Parathyroid adenoma (tissue), 2 donors: ENCODE measurements at regions not wholly inside any gene's neighbourhood (a gene's known extent, or its start where the extent isn't known, plus 50 kb on each side); places are given as distances from the start of the nearest gene placed in this dataset.

Experiments used
- H2AFZ ChIP-seq: fragments of 300-600 bp; sonication (generic); one replicate; pipeline ENCODE4 v1.7.0; 2017; ENCODE audit warnings: antibody characterized with exemption, mild to moderate bottlenecking
- H3K27ac ChIP-seq: fragments of 300-600 bp; sonication (generic); one replicate; pipeline ENCODE4 v1.7.0; 2017
- H3K27me3 ChIP-seq: fragments of 300-600 bp; sonication (generic); one replicate; pipeline ENCODE4 v1.7.0; 2017; ENCODE audit warnings: low read length; ENCODE audit not compliant: control insufficient read depth, insufficient read depth
- H3K36me3 ChIP-seq: fragments of 300-600 bp; sonication (generic); one replicate; pipeline ENCODE4 v1.7.0; 2017; ENCODE audit warnings: low read length; ENCODE audit not compliant: control insufficient read depth, insufficient read depth
- H3K4me1 ChIP-seq: fragments of 300-600 bp; sonication (generic); one replicate; pipeline ENCODE4 v1.7.0; 2017; ENCODE audit warnings: control low read depth
- H3K4me2 ChIP-seq: fragments of 300-600 bp; sonication (generic); one replicate; pipeline ENCODE4 v1.7.0; 2017; ENCODE audit warnings: low read length
- H3K4me3 ChIP-seq: fragments of 300-600 bp; sonication (generic); one replicate; pipeline ENCODE4 v1.7.0; 2017; ENCODE audit warnings: low read depth, low read length
- H3K79me2 ChIP-seq: fragments of 300-600 bp; sonication (generic); one replicate; pipeline ENCODE4 v1.7.0; 2017; ENCODE audit warnings: control low read depth
- H3K9ac ChIP-seq: fragments of 300-600 bp; sonication (generic); one replicate; pipeline ENCODE4 v1.7.0; 2017; ENCODE audit warnings: mild to moderate bottlenecking
- H3K9me3 ChIP-seq: fragments of 300-600 bp; sonication (generic); one replicate; pipeline ENCODE4 v1.7.0; 2017; ENCODE audit warnings: low read length; ENCODE audit not compliant: control insufficient read depth
- TF ChIP-seq, protein P1 (sequence below): fragments of 300-600 bp; sonication (generic); IDR thresholded peaks from one replicate; pipeline ENCODE4 v1.7.0; 2017; ENCODE audit warnings: antibody characterized with exemption, mild to moderate bottlenecking
- donor health status: primary hyperparathyroidism.

DNA sequence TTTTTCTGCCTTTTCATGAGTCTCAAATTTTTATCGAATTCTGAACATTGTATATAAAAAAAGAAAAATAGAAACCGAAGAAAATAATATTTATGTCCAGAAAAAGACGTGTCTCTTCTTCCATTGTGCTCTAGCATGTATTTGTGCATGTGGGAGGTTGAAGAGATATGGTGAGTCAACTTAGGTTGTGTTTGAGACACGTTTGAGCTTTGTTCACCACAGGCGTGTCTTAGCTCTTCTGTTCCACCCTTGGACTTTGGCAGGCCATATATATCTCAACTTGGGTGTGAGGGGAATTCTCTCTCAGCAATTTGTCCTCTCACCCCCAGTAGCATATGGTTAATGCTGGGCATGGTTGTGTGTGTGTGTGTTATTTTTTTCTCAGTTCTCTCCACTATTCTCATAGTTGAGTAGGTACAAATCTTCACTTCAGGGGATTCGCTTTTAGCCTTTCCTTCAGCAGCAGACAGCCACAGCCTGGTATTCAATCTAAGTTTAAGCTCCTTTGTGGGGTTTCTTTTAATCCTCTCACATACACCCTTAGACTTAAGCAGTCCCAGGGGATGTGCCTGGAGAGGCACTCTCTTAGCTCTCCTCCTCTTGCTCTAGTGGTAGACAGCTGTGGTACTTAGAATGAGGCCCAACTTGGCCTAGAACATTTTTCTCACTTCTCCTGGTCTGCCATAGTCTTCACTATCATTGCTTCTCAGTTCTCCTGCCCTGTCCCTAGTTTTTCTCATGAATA, 286.5 kb upstream of the RBMS3 start:
- H3K27ac ChIP-seq, result no peak overlapping the region
- no peak overlapping the region for H3K9ac ChIP-seq
- TF ChIP-seq, protein P1, sequence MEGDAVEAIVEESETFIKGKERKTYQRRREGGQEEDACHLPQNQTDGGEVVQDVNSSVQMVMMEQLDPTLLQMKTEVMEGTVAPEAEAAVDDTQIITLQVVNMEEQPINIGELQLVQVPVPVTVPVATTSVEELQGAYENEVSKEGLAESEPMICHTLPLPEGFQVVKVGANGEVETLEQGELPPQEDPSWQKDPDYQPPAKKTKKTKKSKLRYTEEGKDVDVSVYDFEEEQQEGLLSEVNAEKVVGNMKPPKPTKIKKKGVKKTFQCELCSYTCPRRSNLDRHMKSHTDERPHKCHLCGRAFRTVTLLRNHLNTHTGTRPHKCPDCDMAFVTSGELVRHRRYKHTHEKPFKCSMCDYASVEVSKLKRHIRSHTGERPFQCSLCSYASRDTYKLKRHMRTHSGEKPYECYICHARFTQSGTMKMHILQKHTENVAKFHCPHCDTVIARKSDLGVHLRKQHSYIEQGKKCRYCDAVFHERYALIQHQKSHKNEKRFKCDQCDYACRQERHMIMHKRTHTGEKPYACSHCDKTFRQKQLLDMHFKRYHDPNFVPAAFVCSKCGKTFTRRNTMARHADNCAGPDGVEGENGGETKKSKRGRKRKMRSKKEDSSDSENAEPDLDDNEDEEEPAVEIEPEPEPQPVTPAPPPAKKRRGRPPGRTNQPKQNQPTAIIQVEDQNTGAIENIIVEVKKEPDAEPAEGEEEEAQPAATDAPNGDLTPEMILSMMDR, result no peak
- no peak overlapping the region for H2AFZ ChIP-seq
- H3K79me2 ChIP-seq, result no peaks in the 10 kb centered on the region
- H3K4me3 ChIP-seq, result no peak overlapping the region
- H3K36me3 ChIP-seq, result no peaks in the 10 kb centered on the region
- H3K27me3 ChIP-seq, result no peaks in the 10 kb centered on the region
- no peaks in the 10 kb centered on the region for H3K4me1 ChIP-seq
- no peak overlapping the region for H3K4me2 ChIP-seq
- no peaks in the 10 kb centered on the region for H3K9me3 ChIP-seq

DNA sequence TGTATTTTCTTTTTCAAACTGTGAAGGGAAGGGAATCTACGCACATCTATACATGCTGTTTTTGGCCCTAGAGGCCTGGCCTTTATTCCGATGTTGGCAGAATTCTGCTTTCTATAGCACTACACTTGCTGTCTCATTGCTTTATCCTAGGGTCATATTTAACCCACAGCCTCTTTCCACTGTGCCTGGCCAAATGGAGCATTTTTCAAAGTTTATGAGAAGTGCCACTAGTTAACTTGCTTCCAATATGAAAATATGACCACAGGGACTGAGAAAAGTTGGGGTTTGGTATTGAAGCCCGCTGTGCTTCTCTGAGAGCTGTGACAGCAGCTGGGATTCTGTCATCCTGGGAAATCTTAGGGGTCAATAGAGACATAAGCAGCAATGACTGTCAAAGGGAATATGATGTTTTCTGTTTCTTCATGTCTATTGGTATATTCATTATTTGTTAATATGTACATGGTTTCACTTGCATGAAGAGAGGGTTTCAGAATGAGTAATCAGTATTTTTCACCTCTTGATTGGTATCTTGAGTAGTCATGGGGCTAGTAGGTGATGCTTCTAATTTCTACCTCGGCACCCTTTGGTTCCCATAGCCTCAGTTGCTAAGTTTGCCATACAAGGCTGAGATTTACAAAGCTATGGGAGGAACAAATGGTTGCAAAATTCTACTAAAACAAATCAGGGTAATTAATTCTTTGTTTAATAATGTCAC, 275.8 kb upstream of the RBMS3 start:
- TF ChIP-seq, protein P1, result no peak
- Histone ChIP-seq H3K4me2 (no peak overlapping the region), H3K27me3 (no peaks in the 10 kb centered on the region), H3K36me3 (no peaks in the 10 kb centered on the region), H2AFZ (no peak overlapping the region), H3K4me3 (no peak overlapping the region), H3K9me3 (no peaks in the 10 kb centered on the region), H3K9ac (no peak overlapping the region), H3K79me2 (no peaks in the 10 kb centered on the region), H3K4me1 (no peaks in the 10 kb centered on the region), H3K27ac (no peak overlapping the region)

DNA sequence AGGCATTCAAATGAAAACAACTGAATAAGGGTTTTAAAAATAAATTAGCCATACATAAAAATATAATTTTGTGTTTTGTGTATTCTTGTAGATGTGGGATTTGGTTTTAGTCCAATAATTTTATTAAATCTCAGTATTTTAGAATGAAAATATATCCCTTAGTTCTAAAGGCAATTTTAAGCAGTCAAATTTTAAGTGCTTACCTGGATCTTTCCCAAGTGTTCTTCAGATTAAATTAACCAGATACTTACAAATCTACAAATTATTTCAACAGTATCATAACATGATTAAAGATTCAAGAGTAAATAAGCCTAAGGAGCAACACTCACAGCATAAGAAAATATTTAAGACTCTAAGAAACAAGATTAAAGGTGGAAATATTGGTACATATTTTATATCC, 275.0 kb upstream of the RBMS3 start:
- no peaks in the 10 kb centered on the region for H3K27me3 ChIP-seq
- no peak overlapping the region for H3K27ac ChIP-seq
- H3K4me3 ChIP-seq, result no peak overlapping the region
- H3K9ac ChIP-seq, result no peak overlapping the region
- TF ChIP-seq, protein P1, result no peak
- H3K79me2 ChIP-seq, result no peaks in the 10 kb centered on the region
- no peaks in the 10 kb centered on the region for H3K4me1 ChIP-seq
- H2AFZ ChIP-seq, result no peak overlapping the region
- no peaks in the 10 kb centered on the region for H3K36me3 ChIP-seq
- no peaks in the 10 kb centered on the region for H3K9me3 ChIP-seq
- no peak overlapping the region for H3K4me2 ChIP-seq

DNA sequence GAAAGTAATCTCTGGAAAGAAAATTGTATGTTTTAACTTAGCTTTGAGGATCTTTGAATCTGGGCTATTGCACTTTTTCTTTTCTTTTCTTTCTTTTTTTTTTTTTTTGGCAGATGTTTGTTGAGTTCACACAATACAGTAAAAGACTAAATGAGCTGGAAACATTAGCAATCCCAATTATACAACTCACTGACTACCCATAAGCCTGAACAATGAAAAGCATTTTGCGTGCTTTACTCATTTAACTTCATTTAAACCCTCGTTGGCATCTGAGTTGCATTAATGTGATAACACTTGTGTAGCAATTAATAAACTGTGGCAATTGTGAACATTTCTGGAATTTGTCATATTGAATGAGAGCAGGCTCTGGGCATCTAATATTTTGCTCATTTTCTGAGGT, 269.4 kb upstream of the RBMS3 start:
- Histone ChIP-seq H3K9me3 (no peaks in the 10 kb centered on the region), H2AFZ (no peak overlapping the region), H3K4me3 (no peak overlapping the region), H3K4me1 (no peaks in the 10 kb centered on the region), H3K27me3 (no peaks in the 10 kb centered on the region), H3K36me3 (no peaks in the 10 kb centered on the region), H3K4me2 (no peak overlapping the region), H3K9ac (no peak overlapping the region), H3K79me2 (no peaks in the 10 kb centered on the region), H3K27ac (no peak overlapping the region)
- TF ChIP-seq, protein P1, result no peak
